Iris pigment epithelial cell (primary cell): ENCODE measurements at regions not wholly inside any gene's neighbourhood (a gene's known extent, or its start where the extent isn't known, plus 50 kb on each side); places are given as distances from the start of the nearest gene placed in this dataset.

Source experiments
- DNase-seq: peaks from one replicate; pipeline ENCODE4 v3.0.0-alpha.2; 2011; ENCODE audit warnings: low read depth

- no peak for DNase-seq
Observed at GRCh38 chr15:31828594-31828993, 201.7 kb upstream of the CHRNA7 start.

GRCh38 chr15:31830591-31830990 lies 199.7 kb upstream of the CHRNA7 start:
- no peak for DNase-seq

- DNase-seq: no peak
Observed at GRCh38 chr15:31831596-31831995, 198.7 kb upstream of the CHRNA7 start.

GRCh38 chr15:31834654-31835053 lies 195.7 kb upstream of the CHRNA7 start:
- no peak for DNase-seq

- no peak for DNase-seq
Observed at GRCh38 chr15:31839388-31839787, 190.9 kb upstream of the CHRNA7 start.

- DNase-seq: no peak
Observed at GRCh38 chr15:31840849-31841476, 189.4 kb upstream of the CHRNA7 start.

- DNase-seq: no peak
Observed at GRCh38 chr15:31842532-31843195, 187.7 kb upstream of the CHRNA7 start.

- DNase-seq: no peak
Observed at GRCh38 chr15:31843426-31844055, 186.8 kb upstream of the CHRNA7 start.

GRCh38 chr15:31845791-31846190 lies 184.5 kb upstream of the CHRNA7 start:
- DNase-seq: no peak

GRCh38 chr15:31847961-31848360 lies 182.4 kb upstream of the CHRNA7 start:
- no peak for DNase-seq

GRCh38 chr15:31848621-31849020 lies 181.7 kb upstream of the CHRNA7 start:
- no peak for DNase-seq

GRCh38 chr15:31852933-31853799 lies 177.1 kb upstream of the CHRNA7 start:
- no peak for DNase-seq

GRCh38 chr15:31856581-31856980 lies 173.7 kb upstream of the CHRNA7 start:
- DNase-seq: no peak

- no peak for DNase-seq
Observed at GRCh38 chr15:31857194-31857593, 173.1 kb upstream of the CHRNA7 start.

- DNase-seq: no peak
Observed at GRCh38 chr15:31858026-31858425, 172.3 kb upstream of the CHRNA7 start.

- DNase-seq: no peak
Observed at GRCh38 chr15:31866248-31866647, 164.1 kb upstream of the CHRNA7 start.

GRCh38 chr15:31867536-31868442 lies 162.5 kb upstream of the CHRNA7 start:
- DNase-seq: peak; percentile 53

GRCh38 chr15:31869686-31870307 lies 160.5 kb upstream of the CHRNA7 start:
- DNase-seq: no peak

GRCh38 chr15:31870328-31871165 lies 159.8 kb upstream of the CHRNA7 start, which contains the start of gene OTUD7A:
Gene OTUD7A, minus strand, starts transcription at chr15:31870673.
- DNase-seq: peak; percentile 73
